Thoracic aorta (tissue), 2 donors: ENCODE measurements at regions not wholly inside any gene's neighbourhood (a gene's known extent, or its start where the extent isn't known, plus 50 kb on each side); places are given as distances from the start of the nearest gene placed in this dataset.

Source experiments
- ATAC-seq: fragments of 150-250 bp; one replicate; pipeline ENCODE4 v1.8.0; 2017; ENCODE audit warnings: low read depth; ENCODE audit not compliant: insufficient number of reproducible peaks, low FRiP score
- DNase-seq: peaks from one replicate; pipeline ENCODE4 v3.0.0-alpha.2; 2020; ENCODE audit warnings: low spot score
- H3K27ac ChIP-seq, 2 donors: fragments of 200-600 bp; sonication (generic); 1 replicate in 1 of 2; 2 replicates in 1 of 2; pipeline ENCODE4 v1.5.1; 2016; ENCODE audit warnings: mild to moderate bottlenecking in 2 of 2, moderate library complexity in 2 of 2
- H3K27me3 ChIP-seq: fragments of 200-600 bp; sonication (generic); replicated peaks from 2 replicates; pipeline ENCODE4 v1.6.0; 2016; ENCODE audit warnings: mild to moderate bottlenecking; ENCODE audit not compliant: insufficient read depth
- H3K36me3 ChIP-seq: fragments of 200-600 bp; sonication (generic); one replicate; pipeline ENCODE4 v1.5.1; 2016
- H3K4me1 ChIP-seq, 2 donors: fragments of 200-600 bp; sonication (generic); 1 replicate in 1 of 2; 2 replicates in 1 of 2; pipeline versions ENCODE4 v1.5.1 to v1.6.0; 2016; ENCODE audit warnings: low read depth in 2 of 2, mild to moderate bottlenecking in 1 of 2; ENCODE audit not compliant: control insufficient read depth in 1 of 2
- H3K4me3 ChIP-seq: fragments of 200-600 bp; sonication (generic); 2 replicates; pipeline ENCODE4 v1.5.1; 2016; ENCODE audit warnings: mild to moderate bottlenecking
- H3K9me3 ChIP-seq: fragments of 200-600 bp; sonication (generic); 2 replicates; pipeline ENCODE4 v1.5.1; 2016
- TF ChIP-seq, protein P1 (sequence below): fragments of 200-600 bp; sonication (generic); IDR thresholded peaks from one replicate; pipeline ENCODE4 v1.5.1; 2019; ENCODE audit warnings: antibody characterized with exemption

DNA sequence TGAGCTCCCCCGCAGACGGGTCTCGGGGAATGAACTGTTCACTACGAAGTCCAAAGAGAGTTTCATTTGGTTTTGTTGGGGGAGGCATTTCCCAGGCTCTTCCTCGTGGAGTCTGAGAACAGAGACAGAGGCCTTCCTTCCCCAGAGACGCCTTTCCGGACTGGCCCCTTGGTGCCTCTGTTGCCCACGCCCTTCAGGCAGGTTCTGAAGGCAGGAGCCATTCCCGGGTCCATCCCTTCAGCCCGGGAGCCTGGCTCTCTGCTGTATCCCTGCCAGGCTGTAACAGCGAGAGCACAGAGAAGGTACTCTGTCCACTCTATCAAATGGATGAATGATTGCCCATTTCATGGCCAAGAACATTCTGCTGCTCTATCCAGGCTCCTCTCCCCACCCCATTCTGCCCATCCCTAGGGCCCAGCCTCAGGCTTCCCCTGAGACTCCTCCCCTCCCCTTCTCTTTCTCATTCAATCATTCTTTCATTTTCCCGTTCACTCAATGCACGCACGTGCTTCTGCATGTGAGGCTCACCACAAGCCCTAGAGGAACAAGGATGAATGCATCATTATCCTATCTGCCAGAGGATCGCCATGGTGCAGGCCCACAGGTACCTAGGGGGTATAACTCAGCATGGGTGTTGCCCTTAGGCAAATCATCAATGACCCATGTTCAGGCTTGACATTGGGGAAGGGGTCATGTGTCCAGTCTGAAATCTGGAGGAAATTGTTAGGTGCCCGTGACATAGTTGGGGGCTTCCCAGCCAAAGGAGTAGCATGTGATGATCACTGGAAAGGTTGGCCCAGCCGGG lies 298.6 kb downstream of the ZNF536 start:
- Histone ChIP-seq H3K36me3 (no peaks in the 10 kb centered on the region), H3K4me1 (peaks cover 0 to 4% of the 10 kb centered on the region in 2 donors), H3K27me3 (no peaks in the 10 kb centered on the region), H3K4me3 (no peak overlapping the region), H3K27ac (no peak overlapping the region), H3K9me3 (no peaks in the 10 kb centered on the region)
- TF ChIP-seq, protein P1, sequence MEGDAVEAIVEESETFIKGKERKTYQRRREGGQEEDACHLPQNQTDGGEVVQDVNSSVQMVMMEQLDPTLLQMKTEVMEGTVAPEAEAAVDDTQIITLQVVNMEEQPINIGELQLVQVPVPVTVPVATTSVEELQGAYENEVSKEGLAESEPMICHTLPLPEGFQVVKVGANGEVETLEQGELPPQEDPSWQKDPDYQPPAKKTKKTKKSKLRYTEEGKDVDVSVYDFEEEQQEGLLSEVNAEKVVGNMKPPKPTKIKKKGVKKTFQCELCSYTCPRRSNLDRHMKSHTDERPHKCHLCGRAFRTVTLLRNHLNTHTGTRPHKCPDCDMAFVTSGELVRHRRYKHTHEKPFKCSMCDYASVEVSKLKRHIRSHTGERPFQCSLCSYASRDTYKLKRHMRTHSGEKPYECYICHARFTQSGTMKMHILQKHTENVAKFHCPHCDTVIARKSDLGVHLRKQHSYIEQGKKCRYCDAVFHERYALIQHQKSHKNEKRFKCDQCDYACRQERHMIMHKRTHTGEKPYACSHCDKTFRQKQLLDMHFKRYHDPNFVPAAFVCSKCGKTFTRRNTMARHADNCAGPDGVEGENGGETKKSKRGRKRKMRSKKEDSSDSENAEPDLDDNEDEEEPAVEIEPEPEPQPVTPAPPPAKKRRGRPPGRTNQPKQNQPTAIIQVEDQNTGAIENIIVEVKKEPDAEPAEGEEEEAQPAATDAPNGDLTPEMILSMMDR = no peak
- DNase-seq (no peak), ATAC-seq (no peak)

DNA sequence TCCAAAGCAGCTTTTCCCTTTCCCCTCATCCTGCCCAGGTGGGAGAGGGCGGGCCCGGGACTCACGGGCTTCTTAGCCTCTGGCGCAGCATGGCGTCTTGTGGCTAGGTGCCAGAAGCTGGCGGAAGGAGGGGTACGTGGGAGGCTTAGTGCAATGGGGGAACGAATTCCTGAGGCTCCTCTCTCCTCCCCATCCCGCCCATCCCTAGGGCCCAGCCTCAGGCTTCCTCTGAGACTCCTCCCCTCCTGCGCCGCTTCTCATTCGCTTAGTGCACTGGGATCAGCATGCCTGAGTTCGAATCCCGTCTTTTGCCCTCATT lies 297.8 kb downstream of the ZNF536 start:
- no peak for ATAC-seq
- TF ChIP-seq, protein P1 = no peak
- peaks cover 0 to 5% of the 10 kb centered on the region in 2 donors for H3K4me1 ChIP-seq
- no peak overlapping the region for H3K4me3 ChIP-seq
- H3K27ac ChIP-seq = no peak overlapping the region
- DNase-seq = no peak
- no peaks in the 10 kb centered on the region for H3K36me3 ChIP-seq
- no peaks in the 10 kb centered on the region for H3K9me3 ChIP-seq
- no peaks in the 10 kb centered on the region for H3K27me3 ChIP-seq

DNA sequence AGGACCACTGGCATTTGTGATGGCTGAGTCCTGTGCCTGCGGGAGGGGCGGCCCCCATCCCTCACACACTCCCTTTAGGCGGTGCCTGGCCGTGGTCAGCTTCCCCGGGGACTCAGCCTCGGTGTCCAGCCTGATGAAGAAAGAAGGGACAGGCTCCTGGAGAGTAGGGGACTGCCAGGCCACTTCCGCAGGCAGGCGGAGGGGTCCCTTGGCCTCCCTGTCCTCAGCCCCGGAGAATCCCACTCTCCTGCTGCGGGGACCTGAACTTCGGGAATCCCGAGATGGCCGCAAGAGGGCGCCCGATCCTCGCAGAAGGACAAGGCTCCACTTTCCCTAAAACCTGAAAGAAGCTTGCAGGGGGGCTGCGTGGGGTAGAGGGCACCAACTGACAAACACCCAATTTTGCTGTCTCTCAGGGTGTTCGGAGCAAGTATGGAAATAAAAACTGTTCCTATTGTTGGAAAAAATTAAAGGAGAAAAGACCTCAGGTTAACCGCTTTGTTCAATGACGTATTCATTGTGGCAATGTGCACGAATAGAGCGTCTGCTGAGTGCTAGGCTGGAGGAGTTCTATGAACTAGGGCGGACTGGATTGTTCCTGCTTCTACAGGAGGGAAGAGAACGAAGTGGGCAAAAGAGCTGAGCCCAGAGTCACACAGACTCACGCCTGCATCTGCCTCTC lies 297.3 kb downstream of the ZNF536 start:
- ATAC-seq (no peak), DNase-seq (no peak)
- H3K27me3 ChIP-seq = no peaks in the 10 kb centered on the region
- no peak overlapping the region for H3K4me3 ChIP-seq
- H3K9me3 ChIP-seq = no peaks in the 10 kb centered on the region
- TF ChIP-seq, protein P1 = peak; percentile 47
- H3K27ac ChIP-seq = no peak overlapping the region
- peaks cover 0 to 10% of the 10 kb centered on the region in 2 donors for H3K4me1 ChIP-seq
- H3K36me3 ChIP-seq = no peaks in the 10 kb centered on the region

DNA sequence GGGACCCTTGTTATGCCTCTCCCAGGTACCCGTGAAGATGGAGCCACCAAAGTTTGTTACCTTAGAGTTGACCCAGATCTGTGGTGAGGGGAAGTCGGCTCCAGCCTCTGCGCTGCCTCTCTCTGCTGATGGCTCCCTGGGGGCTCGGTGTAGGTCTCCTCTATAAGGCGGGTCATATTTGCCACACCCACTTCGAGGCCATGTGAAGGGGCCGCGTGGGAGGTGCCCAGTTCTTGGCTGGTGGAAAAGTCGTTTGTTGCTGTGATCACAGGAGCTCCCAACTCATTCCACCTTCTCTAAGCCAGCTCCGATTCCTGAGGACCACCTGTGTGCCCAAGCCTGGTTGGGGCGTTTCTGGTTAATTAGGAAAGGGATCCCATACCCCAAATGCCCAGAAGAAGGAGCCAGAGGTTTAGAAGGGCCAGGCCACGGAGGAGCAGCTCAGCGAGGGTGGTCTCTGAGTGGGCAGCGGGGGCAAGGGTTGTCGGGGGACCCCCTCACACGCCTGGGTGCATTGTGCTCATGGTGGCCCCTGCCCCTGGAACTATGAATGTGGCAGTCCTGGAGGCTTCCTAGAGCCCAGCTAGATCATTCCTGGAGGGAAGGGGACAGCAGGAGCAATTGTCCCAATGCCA lies 296.5 kb downstream of the ZNF536 start:
- no peaks in the 10 kb centered on the region for H3K9me3 ChIP-seq
- no peaks in the 10 kb centered on the region for H3K36me3 ChIP-seq
- H3K27ac ChIP-seq = no peak overlapping the region
- TF ChIP-seq, protein P1 = no peak
- DNase-seq (no peak), ATAC-seq (no peak)
- no peak overlapping the region for H3K4me3 ChIP-seq
- peaks cover 0 to 16% of the 10 kb centered on the region in 2 donors for H3K4me1 ChIP-seq
- H3K27me3 ChIP-seq = no peaks in the 10 kb centered on the region

DNA sequence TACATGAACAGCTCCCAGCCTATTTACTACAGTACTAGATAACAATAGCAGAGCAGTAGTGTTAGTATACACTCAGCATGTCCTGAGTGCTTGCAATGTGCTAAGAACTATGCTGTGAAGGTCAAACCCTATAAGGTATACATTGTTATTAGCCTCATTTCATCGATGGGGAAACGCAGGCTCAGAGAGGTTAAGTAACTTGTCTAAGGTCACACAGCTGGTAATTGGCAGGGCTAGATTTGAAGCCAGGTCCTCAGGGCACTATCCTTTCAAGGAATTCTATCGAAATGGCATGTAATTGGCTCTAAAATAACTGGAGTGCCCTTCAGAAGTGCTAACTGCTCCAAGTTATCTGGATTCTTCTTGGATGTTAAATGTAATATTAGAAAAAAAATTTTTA lies 295.6 kb downstream of the ZNF536 start:
- H3K9me3 ChIP-seq = no peaks in the 10 kb centered on the region
- DNase-seq = no peak

More for the DNA sequence above, 295.6 kb downstream of the ZNF536 start:
- H3K4me1 ChIP-seq = peaks cover 0 to 24% of the 10 kb centered on the region in 2 donors
- no peaks in the 10 kb centered on the region for H3K36me3 ChIP-seq
- TF ChIP-seq, protein P1 = no peak
- no peak overlapping the region for H3K4me3 ChIP-seq
- no peak overlapping the region for H3K27ac ChIP-seq
- no peaks in the 10 kb centered on the region for H3K27me3 ChIP-seq
- no peak for ATAC-seq
